Neural progenitor cell (in vitro differentiated cells): ENCODE measurements at regions not wholly inside any gene's neighbourhood (a gene's known extent, or its start where the extent isn't known, plus 50 kb on each side); places are given as distances from the start of the nearest gene placed in this dataset.

Experiments used
- EZH2 ChIP-seq: fragments of 200-600 bp; sonication (generic); IDR thresholded peaks from 2 replicates; pipeline ENCODE4 v1.6.1; 2017; ENCODE audit warnings: antibody characterized with exemption, mild to moderate bottlenecking, moderate library complexity
- TF ChIP-seq, protein P1 (sequence below): fragments of 200-600 bp; sonication (generic); IDR thresholded peaks from 2 replicates; pipeline ENCODE4 v1.5.1; 2017; ENCODE audit warnings: antibody characterized with exemption, mild to moderate bottlenecking

GRCh38 chr21:23488245-23488644, 2119.0 kb downstream of the MRPL39 start:
- TF ChIP-seq, protein P1, sequence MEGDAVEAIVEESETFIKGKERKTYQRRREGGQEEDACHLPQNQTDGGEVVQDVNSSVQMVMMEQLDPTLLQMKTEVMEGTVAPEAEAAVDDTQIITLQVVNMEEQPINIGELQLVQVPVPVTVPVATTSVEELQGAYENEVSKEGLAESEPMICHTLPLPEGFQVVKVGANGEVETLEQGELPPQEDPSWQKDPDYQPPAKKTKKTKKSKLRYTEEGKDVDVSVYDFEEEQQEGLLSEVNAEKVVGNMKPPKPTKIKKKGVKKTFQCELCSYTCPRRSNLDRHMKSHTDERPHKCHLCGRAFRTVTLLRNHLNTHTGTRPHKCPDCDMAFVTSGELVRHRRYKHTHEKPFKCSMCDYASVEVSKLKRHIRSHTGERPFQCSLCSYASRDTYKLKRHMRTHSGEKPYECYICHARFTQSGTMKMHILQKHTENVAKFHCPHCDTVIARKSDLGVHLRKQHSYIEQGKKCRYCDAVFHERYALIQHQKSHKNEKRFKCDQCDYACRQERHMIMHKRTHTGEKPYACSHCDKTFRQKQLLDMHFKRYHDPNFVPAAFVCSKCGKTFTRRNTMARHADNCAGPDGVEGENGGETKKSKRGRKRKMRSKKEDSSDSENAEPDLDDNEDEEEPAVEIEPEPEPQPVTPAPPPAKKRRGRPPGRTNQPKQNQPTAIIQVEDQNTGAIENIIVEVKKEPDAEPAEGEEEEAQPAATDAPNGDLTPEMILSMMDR = no peak
- no peak for TF ChIP-seq EZH2
